SK-N-SH (cell line): ENCODE measurements at regions not wholly inside any gene's neighbourhood (a gene's known extent, or its start where the extent isn't known, plus 50 kb on each side); places are given as distances from the start of the nearest gene placed in this dataset.

Source experiments
- CTCF ChIA-PET: fragments of 300-600, 350-600 bp; formaldehyde crosslinking; extraction: SDS; loops from one replicate; lab custom pipeline; 2021; lab: Yijun Ruan, JAX
- POLR2A ChIA-PET: fragments of 350-600 bp; sonication (Branson Sonifier 250); formaldehyde crosslinking; extraction: SDS; loops from one replicate; lab custom pipeline; 2020; ENCODE audit warnings: antibody characterized with exemption, inconsistent platforms; lab: Yijun Ruan, JAX
- DNase-seq: peaks from one replicate; pipeline ENCODE4 v3.0.0; 2012
- H2AFZ ChIP-seq: fragments of 200-600 bp; sonication (generic); 2 replicates; pipeline ENCODE4 v1.8.1; 2016; ENCODE audit warnings: antibody characterized with exemption, mild to moderate bottlenecking, low read depth
- H3F3A ChIP-seq: fragments of 200-600 bp; sonication (generic); replicated peaks from 2 replicates; pipeline ENCODE3; 2016; ENCODE audit warnings: antibody characterized with exemption, mild to moderate bottlenecking; ENCODE audit not compliant: insufficient read depth
- H3K27ac ChIP-seq, 2 experiments: fragments of 200-500 bp in 1 of 2; fragments of 200-600 bp in 1 of 2; sonication (Bioruptor generic) in 1 of 2; sonication (generic), shearing (Covaris generic) in 1 of 2; 2 replicates each; pipeline versions ENCODE4 v1.5.1 to v1.6.1; 2014 to 2016; ENCODE audit warnings: low read depth in 2 of 2, inconsistent platforms in 1 of 2, low read length in 1 of 2, mild to moderate bottlenecking in 1 of 2, mixed read lengths in 1 of 2
- H3K27me3 ChIP-seq: fragments of 200-600 bp; sonication (generic), shearing (Covaris generic); 2 replicates; pipeline ENCODE4 v1.6.1; 2016; ENCODE audit warnings: mixed run types; ENCODE audit not compliant: insufficient read depth
- H3K36me3 ChIP-seq, 2 experiments: fragments of 200-500 bp in 1 of 2; fragments of 200-600 bp in 1 of 2; sonication (Bioruptor generic) in 1 of 2; sonication (generic) in 1 of 2; replicated peaks in 1 of 2; 2 replicates each; pipeline versions ENCODE3 to v1.5.1; 2014 to 2016; ENCODE audit warnings: low read length in 1 of 2, mild to moderate bottlenecking in 1 of 2; ENCODE audit not compliant: insufficient read depth in 2 of 2, control insufficient read depth in 1 of 2
- H3K4me1 ChIP-seq, 2 experiments: fragments of 200-500 bp in 1 of 2; fragments of 200-600 bp in 1 of 2; sonication (Bioruptor generic) in 1 of 2; sonication (generic), shearing (Covaris generic) in 1 of 2; 2 replicates each; pipeline versions ENCODE4 v1.5.1 to v1.6.1; 2014 to 2016; ENCODE audit warnings: low read depth in 1 of 2, low read length in 1 of 2, mixed run types in 1 of 2; ENCODE audit not compliant: insufficient read depth in 2 of 2, control insufficient read depth in 1 of 2
- H3K4me2 ChIP-seq: fragments of 200-600 bp; sonication (generic), shearing (Covaris generic); 2 replicates; pipeline ENCODE4 v1.6.1; 2017; ENCODE audit warnings: mixed run types
- H3K4me3 ChIP-seq, 2 experiments: fragments of 200-500 bp in 1 of 2; fragments of 200-600 bp in 1 of 2; sonication (Bioruptor generic) in 1 of 2; sonication (generic), shearing (Covaris generic) in 1 of 2; 2 replicates each; pipeline versions ENCODE4 v1.5.1 to v1.8.1; 2014 to 2016; ENCODE audit warnings: low read depth in 2 of 2, inconsistent platforms in 1 of 2, low read length in 1 of 2, mild to moderate bottlenecking in 1 of 2, mixed read lengths in 1 of 2, moderate library complexity in 1 of 2
- H3K79me2 ChIP-seq: fragments of 200-600 bp; sonication (generic); 2 replicates; pipeline ENCODE4 v1.8.1; 2017; ENCODE audit warnings: mild to moderate bottlenecking; ENCODE audit not compliant: insufficient read depth
- H3K9ac ChIP-seq: fragments of 200-600 bp; sonication (generic); 2 replicates; pipeline ENCODE4 v1.6.1; 2017; ENCODE audit warnings: mixed run types
- H3K9me2 ChIP-seq: fragments of 200-600 bp; sonication (generic); 2 replicates; pipeline ENCODE4 v1.6.1; 2017; ENCODE audit warnings: mixed run types
- H3K9me3 ChIP-seq: fragments of 200-600 bp; sonication (generic); 2 replicates; pipeline ENCODE4 v1.6.1; 2017; ENCODE audit warnings: mixed run types, mild to moderate bottlenecking, moderate library complexity
- H4K20me1 ChIP-seq: fragments of 200-600 bp; sonication (generic); 2 replicates; pipeline ENCODE4 v1.6.1; 2017; ENCODE audit warnings: mild to moderate bottlenecking, mixed run types; ENCODE audit not compliant: insufficient read depth
- ELF1 ChIP-seq: IDR thresholded peaks from 2 replicates; pipeline ENCODE4 v1.4.0; 2012
- EP300 ChIP-seq, 2 experiments: IDR thresholded peaks; 2 replicates each; pipeline versions ENCODE4 v1.4.0 to v1.6.1; 2012; ENCODE audit warnings: borderline replicate concordance in 1 of 2, low read depth in 1 of 2, low read length in 1 of 2
- EZH2phosphoT487 ChIP-seq: fragments of 200-600 bp; sonication (generic); IDR thresholded peaks from 2 replicates; pipeline ENCODE4 v1.6.1; 2017; ENCODE audit warnings: low read depth, mixed run types, mild to moderate bottlenecking, antibody characterized with exemption, moderate library complexity, borderline replicate concordance
- FOSL2 ChIP-seq: IDR thresholded peaks from 2 replicates; pipeline ENCODE4 v1.4.0; 2012; ENCODE audit warnings: low read depth, mild to moderate bottlenecking, moderate library complexity, borderline replicate concordance
- FOXJ3 ChIP-seq: sonication (generic); formaldehyde crosslinking; IDR thresholded peaks from 2 replicates; pipeline ENCODE4 v1.5.1; 2020; ENCODE audit warnings: mild to moderate bottlenecking, missing genetic modification reagents
- FOXM1 ChIP-seq: IDR thresholded peaks from 2 replicates; pipeline ENCODE4 v1.4.0; 2012; ENCODE audit warnings: low read depth, mild to moderate bottlenecking
- GABPA ChIP-seq: IDR thresholded peaks from 2 replicates; pipeline ENCODE4 v1.4.0; 2012; ENCODE audit warnings: low read depth, mild to moderate bottlenecking
- MXI1 ChIP-seq: IDR thresholded peaks from 2 replicates; pipeline ENCODE4 v1.6.1; 2012; ENCODE audit warnings: mild to moderate bottlenecking, low read depth, low read length, improper control_type of control experiment
- NFIC ChIP-seq: IDR thresholded peaks from 2 replicates; pipeline ENCODE4 v1.4.0; 2012; ENCODE audit warnings: borderline replicate concordance
- POLR2AphosphoS5 ChIP-seq: IDR thresholded peaks from 2 replicates; pipeline ENCODE4 v1.6.1; 2012; ENCODE audit warnings: low read depth, low read length
- RAD21 ChIP-seq: IDR thresholded peaks from 2 replicates; pipeline ENCODE4 v1.6.1; 2012; ENCODE audit warnings: mild to moderate bottlenecking, low read length
- RCOR1 ChIP-seq: fragments of 150-350 bp; IDR thresholded peaks from 2 replicates; pipeline ENCODE4 v1.6.1; 2017; ENCODE audit warnings: antibody characterized with exemption, low read length
- RFX5 ChIP-seq: IDR thresholded peaks from 2 replicates; pipeline ENCODE4 v1.6.1; 2012; ENCODE audit warnings: mild to moderate bottlenecking, improper control_type of control experiment, low read length
- RXRA ChIP-seq: IDR thresholded peaks from 2 replicates; pipeline ENCODE4 v1.4.0; 2012; ENCODE audit warnings: low read depth, mild to moderate bottlenecking, borderline replicate concordance
- SMC3 ChIP-seq: IDR thresholded peaks from 2 replicates; pipeline ENCODE4 v1.6.1; 2012; ENCODE audit warnings: low read depth, low read length, improper control_type of control experiment
- TAF1 ChIP-seq: IDR thresholded peaks from 2 replicates; pipeline ENCODE4 v1.6.1; 2012; ENCODE audit warnings: low read depth, mild to moderate bottlenecking, low read length, moderate library complexity, borderline replicate concordance
- TCF12 ChIP-seq: IDR thresholded peaks from 2 replicates; pipeline ENCODE4 v1.4.0; 2012
- TEAD4 ChIP-seq: IDR thresholded peaks from 2 replicates; pipeline ENCODE4 v1.4.0; 2012; ENCODE audit warnings: mild to moderate bottlenecking, borderline replicate concordance; ENCODE audit not compliant: insufficient read depth
- WGBS: methylation state at CpG from one replicate; pipeline ENCODE4 v1.1.6; 2017; ENCODE audit warnings: low lambda C conversion rate; 5-methylcytosine and 5-hydroxymethylcytosine counted together
- TF ChIP-seq, protein P1 (sequence below): fragments of 150-350 bp; IDR thresholded peaks from 2 replicates; pipeline ENCODE4 v1.6.1; 2016; ENCODE audit warnings: mild to moderate bottlenecking, low read depth, low read length
- TF ChIP-seq, protein P2 (sequence below): fragments of 200-600 bp; sonication (generic); IDR thresholded peaks from 2 replicates; pipeline ENCODE4 v1.6.1; 2017; ENCODE audit warnings: antibody characterized with exemption, mild to moderate bottlenecking, moderate library complexity
- TF ChIP-seq, protein P3 (sequence below): IDR thresholded peaks from 2 replicates; pipeline ENCODE4; 2012
- TF ChIP-seq, protein P4 (sequence below): IDR thresholded peaks from 2 replicates; pipeline ENCODE4 v1.4.0; 2012; ENCODE audit warnings: low read depth, borderline replicate concordance

DNA sequence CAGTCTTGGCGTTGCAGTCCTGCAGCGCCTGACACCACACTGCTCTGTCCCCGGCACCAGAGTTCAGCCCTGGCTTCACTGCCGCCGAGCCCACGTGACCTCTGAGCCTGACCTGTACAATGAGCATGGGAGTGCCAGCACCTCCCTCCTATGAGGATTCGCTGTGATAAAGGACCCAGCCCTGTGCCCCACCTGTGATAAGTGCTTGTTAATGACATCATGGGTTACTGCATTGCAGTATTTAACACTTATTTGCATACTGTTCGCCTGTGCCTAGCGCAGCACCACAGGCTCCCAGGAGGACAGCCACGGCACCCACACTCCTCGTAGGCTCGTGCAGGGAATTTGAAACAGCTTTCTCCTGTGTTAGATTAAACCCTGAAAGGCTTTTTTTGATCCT is 118.2 kb upstream of the GSC start:
- POLR2A ChIA-PET = no interaction called here
- no peaks in the 10 kb centered on the region for H3F3A ChIP-seq
- H3K36me3 ChIP-seq = no peaks in the 10 kb centered on the region
- H3K9me3 ChIP-seq = no peaks in the 10 kb centered on the region
- no peaks in the 10 kb centered on the region for H3K9me2 ChIP-seq
- H3K4me1 ChIP-seq = no peaks in the 10 kb centered on the region; a peak in 1 of 4 replicates
- no peak for DNase-seq
- no peak overlapping the region for H3K9ac ChIP-seq
- H3K27ac ChIP-seq = no peak overlapping the region
- 64% methylated on average over 4 of the region's 12 CpGs for WGBS
- TF ChIP-seq RCOR1 (no peak), TAF1 (no peak), EP300 (IDR thresholded peaks at IDR 0.05; ENCODE audit: borderline replicate concordance in 1 of 2, low read depth in 1 of 2, low read length in 1 of 2) (no peak), RAD21 (no peak), EZH2phosphoT487 (no peak), RFX5 (no peak), SMC3 (no peak), NFIC (no peak), RXRA (no peak), POLR2AphosphoS5 (no peak), MXI1 (no peak), FOXJ3 (CRISPR knock-in tag) (no peak), FOSL2 (no peak), ELF1 (no peak), GABPA (no peak)
- TF ChIP-seq, protein P1, sequence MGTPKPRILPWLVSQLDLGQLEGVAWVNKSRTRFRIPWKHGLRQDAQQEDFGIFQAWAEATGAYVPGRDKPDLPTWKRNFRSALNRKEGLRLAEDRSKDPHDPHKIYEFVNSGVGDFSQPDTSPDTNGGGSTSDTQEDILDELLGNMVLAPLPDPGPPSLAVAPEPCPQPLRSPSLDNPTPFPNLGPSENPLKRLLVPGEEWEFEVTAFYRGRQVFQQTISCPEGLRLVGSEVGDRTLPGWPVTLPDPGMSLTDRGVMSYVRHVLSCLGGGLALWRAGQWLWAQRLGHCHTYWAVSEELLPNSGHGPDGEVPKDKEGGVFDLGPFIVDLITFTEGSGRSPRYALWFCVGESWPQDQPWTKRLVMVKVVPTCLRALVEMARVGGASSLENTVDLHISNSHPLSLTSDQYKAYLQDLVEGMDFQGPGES = no peak
- TF ChIP-seq, protein P2, sequence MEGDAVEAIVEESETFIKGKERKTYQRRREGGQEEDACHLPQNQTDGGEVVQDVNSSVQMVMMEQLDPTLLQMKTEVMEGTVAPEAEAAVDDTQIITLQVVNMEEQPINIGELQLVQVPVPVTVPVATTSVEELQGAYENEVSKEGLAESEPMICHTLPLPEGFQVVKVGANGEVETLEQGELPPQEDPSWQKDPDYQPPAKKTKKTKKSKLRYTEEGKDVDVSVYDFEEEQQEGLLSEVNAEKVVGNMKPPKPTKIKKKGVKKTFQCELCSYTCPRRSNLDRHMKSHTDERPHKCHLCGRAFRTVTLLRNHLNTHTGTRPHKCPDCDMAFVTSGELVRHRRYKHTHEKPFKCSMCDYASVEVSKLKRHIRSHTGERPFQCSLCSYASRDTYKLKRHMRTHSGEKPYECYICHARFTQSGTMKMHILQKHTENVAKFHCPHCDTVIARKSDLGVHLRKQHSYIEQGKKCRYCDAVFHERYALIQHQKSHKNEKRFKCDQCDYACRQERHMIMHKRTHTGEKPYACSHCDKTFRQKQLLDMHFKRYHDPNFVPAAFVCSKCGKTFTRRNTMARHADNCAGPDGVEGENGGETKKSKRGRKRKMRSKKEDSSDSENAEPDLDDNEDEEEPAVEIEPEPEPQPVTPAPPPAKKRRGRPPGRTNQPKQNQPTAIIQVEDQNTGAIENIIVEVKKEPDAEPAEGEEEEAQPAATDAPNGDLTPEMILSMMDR = no peak
- TF ChIP-seq, all 33 proteins: peak for 0
- H4K20me1 ChIP-seq = no peaks in the 10 kb centered on the region
- no peak overlapping the region for H3K4me2 ChIP-seq
- H3K79me2 ChIP-seq = no peaks in the 10 kb centered on the region
- no peaks in the 10 kb centered on the region for H3K27me3 ChIP-seq
- H3K4me3 ChIP-seq = no peak overlapping the region
- no peak overlapping the region for H2AFZ ChIP-seq
- CTCF ChIA-PET = interaction anchor here (1.3 kb wide), 1 partner anchor 33 kb away, joined by 3 read pairs; no protein-coding TSS in a partner anchor

DNA sequence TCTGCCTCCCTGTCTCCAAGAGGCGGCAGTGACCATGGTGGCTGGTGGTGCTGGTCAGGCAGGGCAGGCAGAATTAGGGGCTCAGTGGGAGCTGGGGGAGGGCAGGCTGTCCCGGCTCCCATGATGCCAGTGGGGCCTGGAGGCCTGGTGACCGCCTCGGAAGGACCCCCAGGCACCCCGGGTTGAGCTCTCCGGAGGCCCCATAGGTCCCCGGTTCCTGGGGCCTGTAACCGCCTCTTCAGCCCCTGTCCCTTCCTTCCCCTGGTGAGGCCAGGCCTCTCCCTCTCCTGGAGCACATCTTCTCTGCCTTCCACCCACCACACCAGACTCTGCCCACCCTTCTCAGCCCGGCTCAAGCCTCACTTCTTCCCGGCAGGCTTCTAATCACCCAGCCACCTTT is 117.7 kb upstream of the GSC start:
- Histone ChIP-seq H3K4me2 (no peak overlapping the region), H2AFZ (no peak overlapping the region), H3K4me1 (no peaks in the 10 kb centered on the region; a peak in 1 of 4 replicates), H3F3A (no peaks in the 10 kb centered on the region), H3K27me3 (no peaks in the 10 kb centered on the region), H3K36me3 (no peaks in the 10 kb centered on the region), H3K79me2 (no peaks in the 10 kb centered on the region), H3K9me2 (no peaks in the 10 kb centered on the region), H4K20me1 (no peaks in the 10 kb centered on the region), H3K4me3 (no peak overlapping the region), H3K9me3 (no peaks in the 10 kb centered on the region), H3K9ac (no peak overlapping the region), H3K27ac (no peak overlapping the region)
- WGBS = 79% methylated on average over 3 of the region's 10 CpGs
- DNase-seq = no peak
- POLR2A ChIA-PET = no interaction called here
- CTCF ChIA-PET = no interaction called here
- TF ChIP-seq TEAD4 = no peak
- no peak for TF ChIP-seq RCOR1
- no peak for TF ChIP-seq FOXM1
- TF ChIP-seq RAD21 = no peak
- TF ChIP-seq, protein P3, sequence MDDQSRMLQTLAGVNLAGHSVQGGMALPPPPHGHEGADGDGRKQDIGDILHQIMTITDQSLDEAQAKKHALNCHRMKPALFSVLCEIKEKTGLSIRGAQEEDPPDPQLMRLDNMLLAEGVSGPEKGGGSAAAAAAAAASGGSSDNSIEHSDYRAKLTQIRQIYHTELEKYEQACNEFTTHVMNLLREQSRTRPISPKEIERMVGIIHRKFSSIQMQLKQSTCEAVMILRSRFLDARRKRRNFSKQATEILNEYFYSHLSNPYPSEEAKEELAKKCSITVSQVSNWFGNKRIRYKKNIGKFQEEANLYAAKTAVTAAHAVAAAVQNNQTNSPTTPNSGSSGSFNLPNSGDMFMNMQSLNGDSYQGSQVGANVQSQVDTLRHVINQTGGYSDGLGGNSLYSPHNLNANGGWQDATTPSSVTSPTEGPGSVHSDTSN = no peak
- TF ChIP-seq, protein P4, sequence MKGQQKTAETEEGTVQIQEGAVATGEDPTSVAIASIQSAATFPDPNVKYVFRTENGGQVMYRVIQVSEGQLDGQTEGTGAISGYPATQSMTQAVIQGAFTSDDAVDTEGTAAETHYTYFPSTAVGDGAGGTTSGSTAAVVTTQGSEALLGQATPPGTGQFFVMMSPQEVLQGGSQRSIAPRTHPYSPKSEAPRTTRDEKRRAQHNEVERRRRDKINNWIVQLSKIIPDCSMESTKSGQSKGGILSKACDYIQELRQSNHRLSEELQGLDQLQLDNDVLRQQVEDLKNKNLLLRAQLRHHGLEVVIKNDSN = no peak
- no peak for TF ChIP-seq POLR2AphosphoS5
- no peak for TF ChIP-seq FOXJ3 (CRISPR knock-in tag)
- TF ChIP-seq EZH2phosphoT487 = no peak
- TF ChIP-seq GABPA = no peak
- no peak for TF ChIP-seq MXI1
- TF ChIP-seq, protein P1 = no peak
- TF ChIP-seq TCF12 = no peak
